HCT116 (cell line): ENCODE measurements at regions not wholly inside any gene's neighbourhood (a gene's known extent, or its start where the extent isn't known, plus 50 kb on each side); places are given as distances from the start of the nearest gene placed in this dataset.

Experiments
- ATAC-seq: fragments of 200-7000 bp; cut with Tn5 transposase; 2 replicates; pipeline ENCODE4 v1.9.1; 2020; ENCODE audit warnings: mild to moderate bottlenecking, moderate library complexity
- BruUV-seq: library from RNA; stranded (reverse); fragments of 400-500 nt; replicated peaks from 2 replicates; lab custom pipeline; 2021; lab: Mats Ljungman, UMichigan
- CTCF ChIA-PET: fragments of 300-600 bp; sonication (Branson Sonifier 250); formaldehyde crosslinking; loops from one replicate; lab custom pipeline; 2021; ENCODE audit warnings: antibody characterized with exemption; lab: Charles Lee
- POLR2A ChIA-PET: fragments of 300-600, 350-600 bp; sonication (Branson Sonifier 250); formaldehyde crosslinking; loops from one replicate; lab custom pipeline; 2021; ENCODE audit warnings: antibody characterized with exemption; lab: Charles Lee
- RAD21 ChIA-PET, 2 experiments: fragments of 300-600 bp; sonication (Branson Sonifier 250); formaldehyde crosslinking; loops; one replicate each; lab custom pipeline; 2023; ENCODE audit warnings: low total read pairs in 2 of 2; ENCODE audit not compliant: uncharacterized antibody in 2 of 2, unreplicated experiment in 2 of 2, low non-redundant PET in 1 of 2; lab: Charles Lee
- DNase-seq: peaks from one replicate; pipeline ENCODE4 v3.0.0-alpha.2; 2010; ENCODE audit warnings: low read depth, low spot score
- H2AFZ ChIP-seq: fragments of 200-600 bp; shearing (Covaris generic), sonication (generic); 2 replicates; pipeline ENCODE4 v1.6.1; 2017; ENCODE audit warnings: low read depth, mixed run types, mixed read lengths, antibody characterized with exemption, low read length; ENCODE audit not compliant: poor library complexity, severe bottlenecking
- H3K27ac ChIP-seq: 2 replicates; pipeline ENCODE4 v1.5.1; 2012; ENCODE audit warnings: low read depth, low read length
- H3K27me3 ChIP-seq: fragments of 200-600 bp; sonication (generic); 2 replicates; pipeline ENCODE4 v1.6.1; 2016; ENCODE audit warnings: mixed run types, low read length, mixed read lengths; ENCODE audit not compliant: insufficient read depth
- H3K36me3 ChIP-seq, 2 experiments: fragments of 200-500 bp in 1 of 2; fragments of 200-600 bp in 1 of 2; sonication (Bioruptor generic) in 1 of 2; sonication (generic) in 1 of 2; 2 replicates each; pipeline versions ENCODE4 v1.5.1 to v1.6.1; 2014 to 2016; ENCODE audit warnings: low read length in 2 of 2, inconsistent platforms in 1 of 2, mixed read lengths in 1 of 2, mixed run types in 1 of 2; ENCODE audit not compliant: insufficient read depth in 2 of 2, control insufficient read depth in 1 of 2
- H3K4me1 ChIP-seq, 2 experiments: fragments of 200-600 bp in 1 of 2; sonication (generic) in 1 of 2; 2 replicates each; pipeline versions ENCODE4 v1.5.1 to v1.6.1; 2012 to 2017; ENCODE audit warnings: low read length in 2 of 2, inconsistent platforms in 1 of 2, mild to moderate bottlenecking in 1 of 2, mixed read lengths in 1 of 2, mixed run types in 1 of 2, moderate library complexity in 1 of 2; ENCODE audit not compliant: insufficient read depth in 2 of 2, control insufficient read depth in 1 of 2
- H3K4me2 ChIP-seq: fragments of 200-600 bp; sonication (generic); 2 replicates; pipeline ENCODE4 v1.6.1; 2017; ENCODE audit warnings: mixed run types, low read length, mixed read lengths
- H3K4me3 ChIP-seq, 2 experiments: fragments of 200-600 bp in 1 of 2; sonication (generic) in 1 of 2; replicated peaks in 1 of 2; 2 replicates each; pipeline ENCODE4 v1.5.1; 2011 to 2016; ENCODE audit warnings: low read length in 2 of 2, control low read depth in 1 of 2, low read depth in 1 of 2, mild to moderate bottlenecking in 1 of 2, mixed read lengths in 1 of 2, mixed run types in 1 of 2
- H3K79me2 ChIP-seq: fragments of 200-600 bp; sonication (generic); 2 replicates; pipeline ENCODE4 v1.6.1; 2017; ENCODE audit warnings: mild to moderate bottlenecking, mixed run types, low read length, moderate library complexity, mixed read lengths; ENCODE audit not compliant: insufficient read depth
- H3K9ac ChIP-seq: fragments of 200-600 bp; sonication (generic); 2 replicates; pipeline ENCODE4 v1.6.1; 2016; ENCODE audit warnings: low read length, mixed read lengths
- H3K9me2 ChIP-seq: fragments of 200-600 bp; sonication (generic), shearing (Covaris generic); 2 replicates; pipeline ENCODE4 v1.6.1; 2017; ENCODE audit warnings: mixed run types, mild to moderate bottlenecking, moderate library complexity; ENCODE audit not compliant: insufficient read depth
- H3K9me3 ChIP-seq, 2 experiments: fragments of 200-500 bp in 1 of 2; fragments of 200-600 bp in 1 of 2; sonication (Bioruptor generic) in 1 of 2; sonication (generic) in 1 of 2; 2 replicates each; pipeline ENCODE4 v1.6.1; 2014 to 2017; ENCODE audit warnings: low read length in 2 of 2, mixed read lengths in 2 of 2, inconsistent platforms in 1 of 2, low read depth in 1 of 2, mild to moderate bottlenecking in 1 of 2, mixed run types in 1 of 2, moderate library complexity in 1 of 2; ENCODE audit not compliant: control insufficient read depth in 1 of 2, insufficient read depth in 1 of 2
- H4K20me1 ChIP-seq: fragments of 200-600 bp; sonication (generic), shearing (Covaris generic); 2 replicates; pipeline ENCODE4 v1.6.1; 2017; ENCODE audit warnings: mixed run types, mild to moderate bottlenecking, moderate library complexity; ENCODE audit not compliant: insufficient read depth
- ATF3 ChIP-seq: IDR thresholded peaks from 2 replicates; pipeline ENCODE4 v1.6.1; 2012
- CBX3 ChIP-seq: IDR thresholded peaks from 2 replicates; pipeline ENCODE4 v1.6.1; 2012; ENCODE audit warnings: low read depth
- EZH2 ChIP-seq: fragments of 200-600 bp; sonication (generic); IDR thresholded peaks from 2 replicates; pipeline ENCODE4 v1.6.1; 2017; ENCODE audit warnings: antibody characterized with exemption, mixed run types
- EZH2phosphoT487 ChIP-seq: fragments of 200-600 bp; IDR thresholded peaks from 2 replicates; pipeline ENCODE4 v1.6.1; 2018; ENCODE audit warnings: antibody characterized with exemption, borderline replicate concordance
- JUND ChIP-seq: IDR thresholded peaks from 2 replicates; pipeline ENCODE4 v1.6.1; 2012
- RAD21 ChIP-seq: IDR thresholded peaks from 2 replicates; pipeline ENCODE4 v1.6.1; 2012; ENCODE audit warnings: low read depth, mild to moderate bottlenecking
- SIN3A ChIP-seq: IDR thresholded peaks from 2 replicates; pipeline ENCODE4 v1.6.1; 2012; ENCODE audit warnings: low read depth
- ZBTB33 ChIP-seq: IDR thresholded peaks from 2 replicates; pipeline ENCODE4 v1.6.1; 2011; ENCODE audit warnings: mild to moderate bottlenecking, low read length, moderate library complexity; ENCODE audit not compliant: insufficient replicate concordance; ENCODE audit errors: extremely low read depth
- ZFX ChIP-seq: fragments of 450-650 bp; IDR thresholded peaks from 2 replicates; pipeline ENCODE4 v1.6.1; 2017
- ZNF274 ChIP-seq: fragments of 200-500 bp; sonication (Bioruptor generic); IDR thresholded peaks from 2 replicates; pipeline ENCODE4 v1.6.1; 2014; ENCODE audit warnings: mild to moderate bottlenecking, low read depth, low read length, inconsistent platforms
- intact Hi-C: fragments of 100-400 bp; cut with micrococcal nuclease; formaldehyde crosslinking; loops from 2 replicates; pipeline ENCODE4 v1.10.0; 2022

DNA sequence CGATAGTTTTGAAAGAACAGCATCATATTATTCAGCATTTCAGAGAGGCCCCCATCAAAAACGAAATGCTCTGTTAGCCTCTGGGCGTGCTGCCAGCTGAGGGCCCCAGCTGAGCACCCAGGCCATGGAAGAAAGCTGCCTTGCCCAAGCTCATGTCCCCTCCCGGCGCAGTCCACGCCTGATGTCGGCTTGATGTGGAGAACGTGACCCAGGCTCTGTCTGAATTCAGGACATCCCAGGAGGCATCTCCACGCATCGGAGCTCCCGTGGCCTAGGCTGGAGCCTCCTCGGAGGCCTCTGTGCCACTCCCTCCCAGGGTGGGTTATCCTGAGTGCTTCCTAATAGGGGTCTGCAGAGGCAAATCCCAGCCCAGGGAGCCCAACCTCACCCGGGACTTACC is 218.3 kb upstream of the AKR1E2 start (continued):
- TF ChIP-seq ATF3 (no peak), CBX3 (no peak)

- no TSS peak for BruUV-seq
- H3K9me3 ChIP-seq, result no peaks in the 10 kb centered on the region
- no peak for TF ChIP-seq ZBTB33
- no peak for TF ChIP-seq ZNF274
- no peak for TF ChIP-seq SIN3A
- TF ChIP-seq ZFX, result no peak
- no peak for TF ChIP-seq JUND
- no peak for TF ChIP-seq RAD21
- TF ChIP-seq ATF3, result no peak
- TF ChIP-seq EZH2, result no peak
- TF ChIP-seq EZH2phosphoT487, result no peak
- intact Hi-C loops, result no loop called here
- no peaks in the 10 kb centered on the region for H3K27me3 ChIP-seq
- no peak overlapping the region for H3K27ac ChIP-seq
- H3K4me2 ChIP-seq, result no peak overlapping the region
- DNase-seq, result no peak
- no peak overlapping the region for H3K4me3 ChIP-seq
- CTCF ChIA-PET, result no interaction called here
- no peaks in the 10 kb centered on the region for H3K79me2 ChIP-seq
- ATAC-seq, result no peak
- no peaks in the 10 kb centered on the region for H3K36me3 ChIP-seq
- no peak overlapping the region for H2AFZ ChIP-seq
- no peak overlapping the region for H3K9ac ChIP-seq
- no peaks in the 10 kb centered on the region for H4K20me1 ChIP-seq
- no peaks in the 10 kb centered on the region for H3K4me1 ChIP-seq
- no peaks in the 10 kb centered on the region for H3K9me2 ChIP-seq
- RAD21 ChIA-PET, result no interaction called here
- POLR2A ChIA-PET, result no interaction called here
These were observed 219.0 kb upstream of the AKR1E2 start for GRCh38 chr10:4606856-4607636.
